GM18861 (cell line): ENCODE measurements at regions not wholly inside any gene's neighbourhood (a gene's known extent, or its start where the extent isn't known, plus 50 kb on each side); places are given as distances from the start of the nearest gene placed in this dataset.

ENCODE experiments used
- ATAC-seq: cut with Tn5 transposase; IDR thresholded peaks from one replicate; pipeline ENCODE4 v1.9.1; 2021; ENCODE audit not compliant: unreplicated experiment

DNA sequence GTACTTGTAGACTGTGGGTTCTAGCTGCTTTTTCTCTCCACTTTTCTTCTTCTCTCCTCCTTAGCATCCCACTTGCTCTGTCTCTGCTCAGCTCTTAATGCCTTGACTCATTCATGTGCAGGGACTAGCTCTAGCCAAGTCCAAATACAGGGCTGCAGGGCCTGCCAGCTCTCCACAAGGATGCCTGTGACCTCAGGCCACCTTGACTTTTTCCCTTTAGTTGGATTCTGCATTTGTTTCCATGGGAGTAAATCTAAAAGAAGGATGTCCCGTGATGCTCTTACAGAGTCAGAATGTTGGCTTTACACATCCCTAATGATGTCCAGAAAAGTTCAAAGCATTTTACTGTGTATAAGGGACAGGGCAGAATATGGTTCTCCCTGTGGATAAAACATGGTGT lies 101.8 kb upstream of the PREP start:
- ATAC-seq = no peak

DNA sequence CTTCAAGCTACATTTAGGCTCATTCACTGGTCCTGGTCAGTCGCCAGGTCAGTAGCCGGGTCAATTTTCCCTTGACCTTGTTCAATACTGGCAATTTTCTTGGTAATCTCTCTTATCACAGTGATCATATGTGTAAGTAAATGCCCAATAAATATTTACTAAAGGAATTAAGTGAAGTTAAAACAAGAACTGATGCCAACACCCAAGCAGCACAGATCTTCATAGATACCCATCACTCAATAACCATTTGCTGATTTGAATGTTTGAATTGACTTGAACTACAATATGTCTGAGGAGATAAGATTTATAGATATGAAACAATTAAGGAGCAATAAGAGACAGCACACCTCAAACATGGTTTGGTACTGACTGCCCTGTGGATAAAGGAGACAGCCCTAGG lies 100.8 kb upstream of the PREP start:
- ATAC-seq = no peak

DNA sequence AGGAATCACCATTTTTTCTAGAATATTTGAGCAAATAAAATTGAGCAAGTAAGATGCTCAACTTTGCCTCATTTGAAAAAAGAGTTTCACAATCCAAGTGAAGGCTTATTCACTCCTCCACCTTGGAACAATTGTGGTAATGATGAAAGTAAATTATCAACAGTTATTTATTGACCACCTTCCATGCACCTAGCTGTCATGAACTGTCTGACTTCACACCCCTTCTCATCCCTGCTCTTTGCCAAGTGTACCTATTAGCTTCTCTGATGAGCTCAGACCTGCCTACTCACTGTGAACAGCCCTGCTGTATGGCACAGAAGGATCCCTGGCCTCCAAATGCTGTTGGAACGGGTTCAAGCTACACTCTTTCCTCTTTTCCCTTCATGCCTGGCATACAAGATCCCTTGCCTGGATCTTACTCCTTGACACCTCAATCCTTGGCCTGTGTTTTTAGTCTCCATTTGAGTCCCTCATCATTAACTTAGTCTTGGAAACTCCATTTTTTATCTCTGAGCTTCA lies 99.0 kb upstream of the PREP start:
- ATAC-seq = no peak

DNA sequence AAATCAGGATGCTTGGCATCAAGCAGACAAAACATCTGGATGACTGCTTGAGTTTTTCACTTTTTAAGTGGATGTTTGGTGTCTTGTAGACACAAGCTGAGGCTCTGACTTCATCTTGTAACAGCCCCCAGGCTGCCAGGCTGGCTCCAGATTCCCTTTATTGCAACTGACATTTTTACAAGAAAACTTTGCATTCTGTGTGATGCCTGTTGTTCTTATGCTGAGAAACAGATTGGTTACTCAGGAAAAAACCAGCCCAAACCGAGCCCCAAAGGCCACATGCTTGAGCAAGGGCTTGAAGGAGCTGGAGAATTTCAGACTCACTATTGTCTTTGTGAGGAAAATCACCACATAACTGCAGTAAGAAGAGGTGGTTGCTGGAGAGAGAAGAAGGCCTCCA lies 98.4 kb upstream of the PREP start:
- ATAC-seq = no peak

DNA sequence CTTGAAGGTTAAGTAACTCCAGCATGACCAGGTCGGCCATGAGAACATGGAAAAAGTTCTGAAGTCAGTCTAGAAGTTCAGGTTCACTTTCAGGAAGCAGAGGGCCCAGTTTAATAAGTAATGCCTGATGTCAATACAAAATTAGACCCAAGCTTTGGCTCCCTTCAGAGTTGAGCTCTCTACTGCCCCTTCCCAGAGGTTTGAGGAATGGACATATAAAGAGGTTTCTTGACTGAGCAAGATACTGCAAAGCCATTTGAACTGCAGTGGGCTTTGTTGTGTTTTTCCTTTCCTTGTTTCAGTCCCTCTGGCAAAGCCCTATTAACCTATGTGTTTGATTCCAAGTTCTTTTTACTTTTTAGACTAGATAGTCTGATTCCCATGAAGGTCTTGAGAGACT lies 97.8 kb upstream of the PREP start:
- no peak for ATAC-seq

DNA sequence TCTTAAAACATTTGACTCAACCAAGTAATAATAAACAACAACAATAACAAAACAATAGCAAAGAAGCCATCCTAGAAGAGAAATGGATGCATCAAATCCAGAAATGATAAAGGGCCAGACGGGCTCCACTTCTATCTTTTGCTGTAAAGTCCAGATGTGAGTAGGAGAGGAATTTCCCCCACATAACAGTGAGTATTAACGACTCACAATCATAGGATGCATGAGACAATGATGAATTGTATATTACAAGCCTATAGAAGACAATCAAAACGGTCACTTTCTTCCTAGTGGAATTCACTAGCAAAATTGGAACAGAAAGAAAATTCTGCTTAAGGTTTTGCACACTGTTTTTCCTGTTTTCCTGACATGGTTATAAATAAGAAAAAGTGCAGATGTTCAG lies 97.0 kb upstream of the PREP start:
- ATAC-seq = no peak

DNA sequence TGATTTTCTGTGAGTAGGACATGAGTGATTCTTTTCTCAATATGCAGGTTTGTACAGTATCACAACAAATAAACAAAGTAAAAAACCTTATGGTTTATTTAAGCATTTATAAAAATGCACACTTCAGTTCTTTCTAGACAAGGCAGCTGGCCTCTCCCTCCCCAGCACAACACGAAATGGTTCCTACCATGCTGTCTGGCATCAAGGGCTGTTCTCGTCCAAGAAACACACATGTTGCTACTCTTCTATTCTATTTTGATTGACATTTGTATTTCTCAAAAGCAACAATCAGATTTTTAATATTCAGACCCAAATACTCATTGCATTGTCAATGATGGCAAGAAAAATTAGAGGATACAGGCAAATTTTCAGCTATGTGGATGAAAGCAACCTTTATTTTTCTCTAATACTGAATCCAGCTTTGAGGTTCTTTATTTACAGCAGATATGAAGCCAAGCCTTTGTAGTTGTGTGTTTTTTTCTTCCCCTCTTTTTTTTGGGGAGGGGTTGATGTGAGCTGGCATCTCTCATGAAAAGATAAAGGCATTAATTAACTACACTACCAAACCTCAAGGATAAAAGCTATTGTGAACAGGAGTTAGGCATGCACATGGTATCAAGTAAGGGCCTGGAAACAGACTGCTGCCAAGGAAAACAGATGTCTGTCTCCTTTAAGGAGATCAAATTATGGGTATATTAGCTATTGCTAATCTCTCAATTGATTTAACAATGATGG lies 96.4 kb upstream of the PREP start:
- no peak for ATAC-seq

DNA sequence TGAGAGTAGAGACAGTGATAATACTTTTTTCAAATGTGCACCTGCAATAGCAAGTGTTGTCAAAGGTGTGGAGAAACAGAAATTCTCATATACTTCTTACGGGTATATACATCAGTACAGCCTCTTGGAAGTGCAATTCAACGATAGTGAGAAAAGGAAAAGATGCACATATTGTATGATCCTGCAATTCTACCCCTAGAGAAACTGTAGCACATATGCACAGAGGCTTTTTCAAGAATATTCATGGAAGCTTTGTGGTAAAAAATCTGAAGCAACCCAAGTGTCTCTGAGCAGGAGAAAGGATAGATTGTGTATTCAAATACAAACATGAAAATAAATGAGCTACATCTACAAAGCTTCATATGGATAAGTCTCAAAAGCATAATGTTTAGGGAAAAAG lies 94.7 kb upstream of the PREP start:
- no peak for ATAC-seq

DNA sequence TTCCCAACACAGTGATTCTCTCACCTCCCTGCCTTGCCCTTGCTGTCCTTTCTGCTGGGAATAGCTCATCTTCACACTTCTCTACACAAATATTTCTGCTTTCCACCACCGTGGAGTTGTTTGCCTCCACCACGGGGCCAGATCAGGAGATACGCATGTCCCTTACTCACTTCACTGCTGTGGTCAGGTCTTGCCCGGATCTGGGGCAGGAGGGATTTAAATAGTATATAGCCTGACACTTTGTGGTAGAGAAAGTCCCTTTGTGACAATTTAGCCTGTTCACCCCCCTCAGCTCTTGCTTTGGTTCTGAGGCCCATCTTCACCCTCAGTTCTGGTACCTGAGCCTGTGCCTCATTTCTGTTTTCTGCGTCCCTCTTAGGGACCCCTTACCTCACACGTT lies 92.6 kb upstream of the PREP start:
- peak; percentile 47 for ATAC-seq

DNA sequence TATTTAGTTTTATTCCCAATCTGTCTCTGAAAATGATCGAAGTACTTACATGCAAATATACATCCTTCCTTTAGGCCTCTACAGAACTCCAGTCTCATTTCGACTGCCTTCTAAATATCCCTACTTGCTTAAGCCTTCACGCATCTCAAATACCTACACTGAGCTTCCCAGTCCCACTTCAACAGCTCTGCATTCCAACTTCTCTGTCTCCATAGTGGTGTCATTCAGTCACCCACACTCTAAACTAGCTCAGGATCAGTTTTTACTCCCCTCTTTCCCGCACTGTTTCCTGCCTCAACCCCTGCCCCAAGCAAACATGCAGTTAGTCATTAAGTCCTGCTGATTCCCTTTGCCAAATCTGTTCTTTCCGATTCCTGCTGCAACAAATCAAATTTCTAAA lies 91.8 kb upstream of the PREP start:
- no peak for ATAC-seq

DNA sequence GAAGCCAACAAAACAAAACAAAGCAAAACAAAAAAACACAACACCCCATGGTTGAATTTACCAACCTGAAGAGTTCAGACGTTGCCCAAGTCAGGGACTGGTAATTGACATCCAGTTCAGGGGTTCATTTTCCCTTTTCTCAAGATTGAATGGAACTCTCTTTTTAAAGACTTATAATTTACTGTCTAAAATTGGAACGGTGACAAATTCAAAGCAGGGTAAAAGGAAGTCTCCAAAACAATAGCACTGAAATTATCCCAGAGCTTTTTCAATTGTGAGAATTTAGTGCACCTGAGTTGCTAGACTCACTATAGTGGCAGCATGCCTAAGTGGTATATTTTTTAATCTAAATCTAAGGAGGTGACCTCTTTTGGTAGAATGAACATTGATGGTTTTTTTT lies 90.9 kb upstream of the PREP start:
- no peak for ATAC-seq

DNA sequence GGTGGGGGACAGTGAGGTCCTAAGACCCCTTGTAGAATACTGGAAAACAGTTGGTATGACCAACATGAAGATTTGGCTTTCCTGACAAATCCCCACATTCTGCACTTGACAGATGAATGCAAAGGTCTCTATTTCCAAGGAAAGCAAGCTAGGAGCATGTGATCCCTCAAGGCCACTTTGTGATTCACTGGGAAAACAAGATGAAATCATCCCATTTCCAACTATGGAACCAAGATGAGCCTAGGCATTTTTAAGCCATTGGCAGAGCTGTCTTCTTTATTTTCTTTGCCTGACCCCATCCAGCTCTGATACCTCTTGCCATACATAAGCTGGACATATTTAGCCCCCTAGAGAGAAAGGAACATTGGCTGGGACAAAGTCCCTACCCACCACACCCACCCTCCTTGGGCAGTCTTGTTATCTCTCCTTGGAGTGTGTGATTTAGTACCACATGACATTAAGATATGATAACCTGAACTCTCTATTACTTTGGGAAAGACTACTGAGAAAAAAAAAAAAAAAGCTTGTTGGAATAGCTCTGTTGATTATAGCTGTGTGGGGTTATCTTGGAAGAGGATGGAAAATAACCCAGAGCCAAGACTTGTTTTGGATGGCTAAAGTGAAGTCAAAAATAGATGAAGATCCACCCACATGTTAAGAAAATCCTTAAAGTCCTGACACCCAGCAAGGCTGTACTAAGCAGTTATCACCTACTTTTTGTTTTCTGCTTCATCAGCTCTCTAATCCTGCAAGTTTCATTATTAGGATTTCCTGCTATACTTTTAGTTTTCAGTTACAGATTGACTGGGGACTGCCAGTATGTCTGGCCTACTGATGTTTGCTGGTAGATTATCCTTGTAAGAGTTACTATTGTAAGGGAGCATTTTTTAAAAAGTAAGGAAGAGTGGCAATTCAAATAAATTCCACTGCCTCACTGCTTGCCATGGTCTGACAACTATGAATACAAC lies 90.1 kb upstream of the PREP start:
- peak; percentile 89 for ATAC-seq

DNA sequence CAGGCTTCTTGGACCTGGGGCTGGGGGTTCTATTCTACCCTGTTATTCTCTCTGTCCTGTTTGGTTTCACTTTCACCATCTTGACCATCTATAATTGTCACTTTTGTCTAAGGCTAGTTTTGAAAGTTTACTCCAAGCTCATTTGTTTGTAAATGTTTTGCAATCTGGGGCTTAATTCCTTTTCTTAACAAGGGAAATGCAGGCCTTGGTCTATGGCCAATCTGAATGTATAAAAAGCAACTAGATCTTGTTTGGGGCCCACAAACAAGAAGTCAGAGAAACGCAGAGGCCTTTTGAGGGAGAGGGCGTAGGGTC lies 86.3 kb upstream of the PREP start:
- no peak for ATAC-seq

DNA sequence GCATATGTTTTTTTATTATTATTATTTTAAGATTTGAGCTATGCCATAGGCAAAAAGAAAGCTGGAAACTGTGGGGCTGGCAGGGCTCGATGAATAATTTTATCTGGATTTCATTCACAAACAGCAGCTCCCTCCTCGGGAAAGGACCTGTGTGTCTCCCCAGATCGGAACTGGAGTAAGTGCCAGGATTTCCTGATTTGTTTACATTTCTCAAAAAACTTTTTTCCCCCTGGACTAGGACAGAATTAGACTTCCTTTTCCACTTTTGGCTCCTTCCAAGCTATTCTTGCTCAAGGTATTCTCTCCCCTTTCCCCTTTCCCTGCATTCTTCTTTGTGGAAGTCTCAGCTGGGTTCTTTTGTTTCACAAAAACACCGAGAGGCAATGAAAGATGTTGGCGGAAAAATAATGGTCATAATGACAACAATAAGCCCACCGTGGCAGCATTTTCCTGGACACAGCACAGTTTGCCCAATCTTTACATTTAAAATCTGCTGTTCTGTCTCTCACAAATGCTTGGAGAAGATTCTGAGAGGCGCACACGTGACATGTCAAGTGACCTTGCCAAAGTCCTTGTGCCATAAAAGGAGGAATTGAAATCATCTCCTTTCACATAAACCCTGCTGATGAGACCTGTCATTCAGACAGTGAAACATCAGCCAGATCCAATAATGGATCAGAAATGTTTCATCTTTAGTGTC lies 85.8 kb upstream of the PREP start:
- ATAC-seq = no peak

DNA sequence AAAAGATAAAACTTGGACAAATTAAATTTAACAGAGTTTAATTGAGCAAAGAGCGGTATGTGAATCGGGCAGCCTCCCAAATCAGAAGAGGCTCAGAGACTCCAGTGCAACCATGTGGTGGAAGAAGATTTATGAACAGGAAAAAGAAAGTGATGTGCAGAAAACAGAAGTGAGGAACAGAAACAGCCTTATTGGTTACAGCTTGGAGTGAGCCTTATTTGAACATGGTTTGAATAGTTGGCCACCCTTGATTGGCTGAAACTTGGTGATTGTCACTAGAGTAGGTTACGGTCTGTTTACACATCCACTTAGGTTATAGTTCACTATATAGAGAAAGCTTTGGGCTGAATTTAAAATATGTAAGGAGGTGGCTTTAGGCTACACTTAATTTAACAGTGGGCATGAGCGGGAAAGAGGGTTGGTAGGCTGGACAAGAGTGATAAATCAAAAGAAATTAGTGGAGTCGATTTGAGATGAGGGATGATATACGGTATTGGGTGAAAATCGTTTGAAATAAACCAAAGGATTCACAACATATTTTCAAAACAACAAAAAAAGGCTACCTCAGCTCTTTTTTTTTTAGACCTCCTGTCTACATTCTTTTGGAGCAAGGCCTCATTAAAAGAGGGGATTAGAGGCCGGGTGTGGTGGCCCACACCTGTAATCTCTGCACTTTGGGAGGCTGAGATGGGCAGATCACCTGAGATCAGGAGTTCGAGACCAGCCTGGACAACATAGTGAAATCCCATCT lies 84.3 kb upstream of the PREP start:
- no peak for ATAC-seq

DNA sequence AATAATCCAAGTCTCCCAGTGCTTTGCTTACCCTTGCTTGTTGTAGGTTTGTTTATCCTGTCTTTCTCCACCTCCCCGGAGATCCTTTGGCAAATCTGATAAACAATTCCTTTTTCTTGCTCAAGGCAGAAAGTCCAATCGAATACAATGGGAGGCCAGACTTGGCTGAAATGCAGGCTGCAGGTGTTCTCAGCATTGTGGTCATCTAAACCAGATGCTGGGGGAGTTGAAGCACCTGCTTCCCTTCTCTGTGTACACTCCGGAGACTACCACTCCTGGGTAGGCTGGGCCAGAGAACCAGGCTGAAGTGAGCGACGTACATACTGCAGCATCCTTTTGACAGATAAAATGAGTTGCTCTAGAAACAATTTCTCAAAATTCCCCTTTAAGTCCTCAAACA lies 82.6 kb upstream of the PREP start:
- peak; percentile 55 for ATAC-seq

DNA sequence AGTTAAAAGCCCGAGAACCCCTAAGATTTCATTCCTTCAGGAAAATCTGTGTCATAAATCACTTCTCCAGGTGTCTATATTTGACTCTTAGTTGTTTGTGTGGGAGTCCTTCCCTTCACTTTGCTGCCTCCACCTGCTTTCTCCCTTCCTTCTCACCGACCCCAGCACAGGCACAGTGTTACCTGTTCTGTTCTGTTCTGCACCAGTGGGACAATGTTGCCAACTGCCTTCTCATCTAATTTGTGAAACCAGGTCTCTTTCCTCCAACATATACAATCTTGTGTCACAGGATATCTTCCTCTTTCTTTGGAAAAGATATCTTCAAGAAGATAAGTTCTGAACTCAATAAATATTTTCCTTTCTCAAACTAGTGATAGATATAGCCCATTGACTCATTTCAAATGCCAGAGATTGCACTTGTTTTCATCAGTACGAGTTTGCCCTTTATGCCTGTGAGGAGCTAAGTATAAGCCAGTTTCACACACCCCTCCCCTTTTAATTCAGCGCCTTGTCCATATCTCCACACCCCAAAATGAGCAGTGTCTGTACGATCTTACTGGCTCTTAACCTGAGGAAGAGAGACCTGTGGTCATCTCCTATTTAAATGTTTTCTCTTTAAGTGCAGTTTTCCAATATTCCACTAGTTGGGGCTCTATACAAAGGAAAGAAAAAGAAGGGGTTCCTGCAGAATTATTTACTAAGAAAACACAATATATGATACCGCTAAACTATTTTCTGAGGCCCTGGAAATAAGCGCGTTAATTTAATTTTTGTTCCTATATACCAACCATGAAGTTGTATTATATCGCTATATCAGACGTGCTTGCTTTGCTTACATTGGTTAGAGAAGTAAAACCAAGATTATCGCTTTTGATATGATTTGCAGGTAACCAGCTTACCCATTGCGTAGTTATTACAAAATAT lies 81.6 kb upstream of the PREP start:
- peak; percentile 37 for ATAC-seq

DNA sequence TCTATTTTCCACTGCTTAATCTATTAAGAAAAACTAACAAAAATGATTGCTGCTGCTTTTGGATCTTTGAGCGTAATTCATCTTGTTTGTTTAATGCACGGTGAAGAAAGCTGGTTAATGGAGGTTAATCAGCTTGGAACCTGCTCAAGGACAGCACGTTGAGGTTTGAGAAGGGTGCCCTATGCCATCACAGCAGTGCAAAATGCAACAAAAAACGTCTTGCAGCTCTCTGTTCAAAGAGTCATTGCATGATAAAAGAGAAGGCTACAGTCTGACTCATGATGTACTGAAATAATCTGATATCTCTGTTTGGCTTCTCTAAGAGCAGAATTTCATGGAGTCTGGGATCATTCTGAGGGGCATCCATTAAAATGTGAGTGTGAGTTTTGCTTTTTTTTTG lies 80.6 kb upstream of the PREP start:
- ATAC-seq = no peak

DNA sequence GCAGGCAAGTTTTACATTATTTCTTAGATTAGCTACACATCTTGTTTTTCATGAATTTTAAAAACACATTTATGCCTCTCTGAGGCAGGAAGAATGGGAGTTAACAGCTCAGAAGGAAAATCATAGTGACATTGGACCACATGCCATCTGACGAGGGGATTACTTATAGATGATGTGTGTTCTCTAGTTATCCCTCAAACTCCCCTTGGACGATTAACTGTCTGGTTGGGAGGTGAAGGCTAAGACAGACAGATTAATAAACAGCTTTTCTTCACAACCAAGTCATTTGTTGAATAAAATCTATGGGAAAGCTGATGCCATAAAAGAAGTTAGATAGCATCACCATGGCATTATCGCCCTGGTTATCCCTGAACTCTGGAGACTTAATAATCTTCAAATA lies 80.0 kb upstream of the PREP start:
- ATAC-seq = no peak
